GM12878 (cell line): ENCODE measurements at regions not wholly inside any gene's neighbourhood (a gene's known extent, or its start where the extent isn't known, plus 50 kb on each side); places are given as distances from the start of the nearest gene placed in this dataset.

Experiments
- ATF2 ChIP-seq: IDR thresholded peaks from 2 replicates; pipeline ENCODE4 v1.6.1; 2012; ENCODE audit warnings: low read length, inconsistent platforms
- BCL11A ChIP-seq: IDR thresholded peaks from 2 replicates; pipeline ENCODE4 v1.6.1; 2011; ENCODE audit warnings: low read depth, low read length
- BHLHE40 ChIP-seq, 2 experiments: fragments of 450-650 bp in 1 of 2; IDR thresholded peaks; 2 replicates each; pipeline ENCODE4 v1.6.1; 2011 to 2017; ENCODE audit warnings: low read depth in 2 of 2, borderline replicate concordance in 1 of 2, improper control_type of control experiment in 1 of 2, low read length in 1 of 2, mild to moderate bottlenecking in 1 of 2
- CBX5 ChIP-seq: sonication (generic); IDR thresholded peaks from 2 replicates; pipeline ENCODE4 v1.6.1; 2016; ENCODE audit warnings: low read depth, moderate library complexity, mild to moderate bottlenecking, inconsistent platforms
- CEBPB ChIP-seq, 2 experiments: fragments of 150-350 bp in 1 of 2; IDR thresholded peaks; 2 replicates each; pipeline ENCODE4 v1.6.1; 2012 to 2014; ENCODE audit warnings: low read depth in 2 of 2, low read length in 2 of 2, borderline replicate concordance in 1 of 2, inconsistent platforms in 1 of 2
- DPF2 ChIP-seq: fragments of 450-650 bp; IDR thresholded peaks from 2 replicates; pipeline ENCODE4 v1.6.1; 2017; ENCODE audit warnings: mild to moderate bottlenecking
- EP300 ChIP-seq, 2 experiments: fragments of 150-350 bp in 1 of 2; IDR thresholded peaks; 2 replicates each; pipeline ENCODE4 v1.6.1; 2011 to 2012; ENCODE audit warnings: low read depth in 2 of 2, low read length in 2 of 2, borderline replicate concordance in 1 of 2, improper control_type of control experiment in 1 of 2, inconsistent platforms in 1 of 2; ENCODE audit not compliant: control insufficient read depth in 1 of 2
- GABPA ChIP-seq: IDR thresholded peaks from 2 replicates; pipeline ENCODE4 v1.6.1; 2014; ENCODE audit warnings: antibody characterized with exemption, low read depth, mild to moderate bottlenecking, inconsistent platforms
- IKZF1 ChIP-seq: fragments of 450-650 bp; conservative IDR thresholded peaks from 2 replicates; pipeline ENCODE4 v1.6.1; 2017; ENCODE audit warnings: antibody characterized with exemption, mild to moderate bottlenecking
- IKZF2 ChIP-seq, 2 experiments: fragments of 450-650 bp; IDR thresholded peaks; 2 replicates each; pipeline ENCODE4 v1.6.1; 2017; ENCODE audit warnings: mild to moderate bottlenecking in 2 of 2, moderate library complexity in 2 of 2
- JUNB ChIP-seq: IDR thresholded peaks from 2 replicates; pipeline ENCODE4 v1.6.1; 2016; ENCODE audit warnings: antibody characterized with exemption, mild to moderate bottlenecking
- MLLT1 ChIP-seq: fragments of 450-650 bp; IDR thresholded peaks from 2 replicates; pipeline ENCODE4 v1.6.1; 2016; ENCODE audit warnings: mild to moderate bottlenecking
- MTA2 ChIP-seq: fragments of 450-650 bp; IDR thresholded peaks from 2 replicates; pipeline ENCODE4 v1.6.1; 2016; ENCODE audit warnings: low read depth, mild to moderate bottlenecking, moderate library complexity
- NBN ChIP-seq: fragments of 450-650 bp; IDR thresholded peaks from 2 replicates; pipeline ENCODE4 v1.6.1; 2016
- NFIC ChIP-seq: IDR thresholded peaks from 2 replicates; pipeline ENCODE4 v1.6.1; 2012; ENCODE audit warnings: low read depth, mild to moderate bottlenecking, inconsistent platforms, low read length, moderate library complexity
- NFYA ChIP-seq: IDR thresholded peaks from 2 replicates; pipeline ENCODE4 v1.6.1; 2011; ENCODE audit warnings: low read depth, mild to moderate bottlenecking, low read length, improper control_type of control experiment, borderline replicate concordance
- PML ChIP-seq: IDR thresholded peaks from 2 replicates; pipeline ENCODE4 v1.6.1; 2012; ENCODE audit warnings: low read length, inconsistent platforms
- POLR2AphosphoS2 ChIP-seq: IDR thresholded peaks from 2 replicates; pipeline ENCODE4 v1.6.1; 2011; ENCODE audit warnings: low read depth, mild to moderate bottlenecking, low read length, improper control_type of control experiment, moderate library complexity
- POU2F2 ChIP-seq: IDR thresholded peaks from 3 replicates; pipeline ENCODE4 v1.6.1; 2011; ENCODE audit warnings: low read depth, mild to moderate bottlenecking, low read length, borderline replicate concordance
- RELB ChIP-seq: fragments of 450-650 bp; IDR thresholded peaks from 2 replicates; pipeline ENCODE4 v1.6.1; 2017; ENCODE audit warnings: low read depth, mild to moderate bottlenecking, moderate library complexity
- SMC3 ChIP-seq: IDR thresholded peaks from 2 replicates; pipeline ENCODE4 v1.6.1; 2011; ENCODE audit warnings: low read length, improper control_type of control experiment, borderline replicate concordance
- STAT1 ChIP-seq: fragments of 450-650 bp; conservative IDR thresholded peaks from 2 replicates; pipeline ENCODE4 v1.6.1; 2014; ENCODE audit warnings: antibody characterized with exemption, mild to moderate bottlenecking
- SUZ12 ChIP-seq: fragments of 200-600 bp; sonication (generic); IDR thresholded peaks from one replicate; pipeline ENCODE4 v1.6.1; 2018; ENCODE audit warnings: antibody characterized with exemption, mild to moderate bottlenecking; ENCODE audit not compliant: unreplicated experiment
- TCF12 ChIP-seq: IDR thresholded peaks from 2 replicates; pipeline ENCODE4 v1.6.1; 2011; ENCODE audit warnings: low read depth, mild to moderate bottlenecking, low read length
- ZNF384 ChIP-seq: IDR thresholded peaks from 2 replicates; pipeline ENCODE4 v1.6.1; 2012; ENCODE audit warnings: low read depth, mild to moderate bottlenecking, low read length, improper control_type of control experiment, borderline replicate concordance
- TF ChIP-seq, protein P1 (sequence below): IDR thresholded peaks from 2 replicates; pipeline ENCODE4 v1.6.1; 2011; ENCODE audit warnings: borderline replicate concordance, low read depth, mild to moderate bottlenecking, moderate library complexity, low read length; ENCODE audit not compliant: insufficient read depth, poor library complexity, severe bottlenecking

DNA sequence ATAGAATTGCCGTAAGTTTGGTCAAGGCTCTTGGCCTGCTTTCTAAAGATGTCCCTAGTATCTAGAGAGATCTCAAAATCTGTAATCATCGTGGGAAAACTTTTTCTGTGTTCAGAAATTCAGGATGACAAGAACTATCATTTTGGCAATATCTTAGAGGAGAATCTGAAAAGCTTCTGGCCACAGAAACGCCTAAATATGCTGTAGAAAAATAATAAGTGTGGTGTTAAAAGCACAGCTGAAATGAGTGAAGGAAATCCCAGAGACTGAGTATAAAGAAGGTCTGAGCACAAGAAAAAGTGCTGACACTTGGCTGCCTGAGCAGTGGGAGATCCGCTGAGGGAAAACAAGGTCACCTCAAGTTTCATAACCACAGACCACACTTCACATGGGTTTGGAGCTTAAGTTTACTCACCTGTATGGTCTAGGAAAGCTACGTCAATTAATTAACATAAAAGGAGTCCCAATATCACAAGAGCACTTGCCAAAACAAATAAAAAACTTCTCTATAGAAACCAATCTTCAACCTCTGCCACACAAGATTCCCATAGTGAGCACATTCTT is 235.2 kb upstream of the IRF2BP2 start (continued):
- TF ChIP-seq NFYA (no peak), STAT1 (no peak), PML (peak; percentile 54; the same call in 1 of the 2 replicates), EP300 (IDR thresholded peaks at IDR 0.05; ENCODE audit: borderline replicate concordance in 1 of 2, control insufficient read depth in 1 of 2, low read depth in 2 of 2, low read length in 2 of 2) (peak; percentile 64 to 78; a peak in 3 of 4 replicates), RELB (peak; percentile 64), GABPA (0 out of 2 replicates have a peak, but pooled peaks have one; percentile 29), BCL11A (no peak), POLR2AphosphoS2 (no peak), JUNB (peak; percentile 19; the same call in 1 of the 2 replicates), SMC3 (no peak), IKZF1 (peak; percentile 76), TCF12 (peak; percentile 40; the same call in 1 of the 2 replicates), CBX5 (peak; percentile 52; the same call in 1 of the 2 replicates), CEBPB (IDR thresholded peaks at IDR 0.05; ENCODE audit: borderline replicate concordance in 1 of 2, low read depth in 2 of 2, low read length in 2 of 2) (peak in 1 of 2 experiments; percentile 59; a peak in 1 of 4 replicates), DPF2 (0 out of 2 replicates have a peak, but pooled peaks have one; percentile 6), MLLT1 (peak; percentile 84), NBN (peak; percentile 31; the same call in 1 of the 2 replicates), IKZF2 (IDR thresholded peaks at IDR 0.05) (peak; percentile 85 to 87), NFIC (peak; percentile 83), ZNF384 (no peak), ATF2 (peak; percentile 53; the same call in 1 of the 2 replicates), SUZ12 (no peak), BHLHE40 (IDR thresholded peaks at IDR 0.05; ENCODE audit: borderline replicate concordance in 1 of 2, low read depth in 2 of 2, low read length in 1 of 2) (peak; percentile 51 to 62; a peak in 2 of 4 replicates), MTA2 (peak; percentile 77), POU2F2 (peak; percentile 17; the same call in 1 of the 3 replicates)
- TF ChIP-seq, protein P1, sequence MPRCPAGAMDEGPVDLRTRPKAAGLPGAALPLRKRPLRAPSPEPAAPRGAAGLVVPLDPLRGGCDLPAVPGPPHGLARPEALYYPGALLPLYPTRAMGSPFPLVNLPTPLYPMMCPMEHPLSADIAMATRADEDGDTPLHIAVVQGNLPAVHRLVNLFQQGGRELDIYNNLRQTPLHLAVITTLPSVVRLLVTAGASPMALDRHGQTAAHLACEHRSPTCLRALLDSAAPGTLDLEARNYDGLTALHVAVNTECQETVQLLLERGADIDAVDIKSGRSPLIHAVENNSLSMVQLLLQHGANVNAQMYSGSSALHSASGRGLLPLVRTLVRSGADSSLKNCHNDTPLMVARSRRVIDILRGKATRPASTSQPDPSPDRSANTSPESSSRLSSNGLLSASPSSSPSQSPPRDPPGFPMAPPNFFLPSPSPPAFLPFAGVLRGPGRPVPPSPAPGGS: peak; percentile 34
